ENCODE measurements at regions not wholly inside any gene's neighbourhood (a gene's known extent, or its start where the extent isn't known, plus 50 kb on each side); places are given as distances from the start of the nearest gene placed in this dataset.
"Not testable (repeated sequence)": the region's sequence is repeated elsewhere in the genome, so short reads cannot be mapped to it uniquely, and the experiment has no call there.

- H3K9me3 ChIP-seq (ENCODE audit: insufficient read depth, low read depth, low read length) = no peaks in the 10 kb centered on the region
- H3K9ac ChIP-seq (ENCODE audit: low read length) = no peak overlapping the region
- H3K4me3 ChIP-seq (ENCODE audit: insufficient read depth, low read depth, low read length) = no peak overlapping the region
- Mint-ChIP-seq H3K27ac (ENCODE audit: unreplicated experiment) (no peak overlapping the region), H3K27me3 (ENCODE audit: low read depth, unreplicated experiment) (no peaks in the 10 kb centered on the region), H3K4me3 (ENCODE audit: unreplicated experiment) (no peak overlapping the region), H3K4me1 (ENCODE audit: low read depth, unreplicated experiment) (peaks cover 5% of the 10 kb centered on the region), H3K36me3 (ENCODE audit: low read depth, unreplicated experiment) (no peaks in the 10 kb centered on the region), H3K9me3 (ENCODE audit: unreplicated experiment) (peaks cover 2% of the 10 kb centered on the region)
- H3K36me3 ChIP-seq (ENCODE audit: insufficient read depth, low read length) = no peaks in the 10 kb centered on the region
- no peaks in the 10 kb centered on the region for H3K4me1 ChIP-seq (ENCODE audit: insufficient read depth, low read length)
- FAIRE-seq (no peak), DNase-seq (ENCODE audit: low read depth) (no peak)
- no peak overlapping the region for H3K27ac ChIP-seq (ENCODE audit: low read depth, low read length)
- H3K79me2 ChIP-seq (ENCODE audit: insufficient read depth, low read length) = no peaks in the 10 kb centered on the region
- H4K20me1 ChIP-seq (ENCODE audit: insufficient read depth, low read length) = no peaks in the 10 kb centered on the region
- TF ChIP-seq, protein P1, sequence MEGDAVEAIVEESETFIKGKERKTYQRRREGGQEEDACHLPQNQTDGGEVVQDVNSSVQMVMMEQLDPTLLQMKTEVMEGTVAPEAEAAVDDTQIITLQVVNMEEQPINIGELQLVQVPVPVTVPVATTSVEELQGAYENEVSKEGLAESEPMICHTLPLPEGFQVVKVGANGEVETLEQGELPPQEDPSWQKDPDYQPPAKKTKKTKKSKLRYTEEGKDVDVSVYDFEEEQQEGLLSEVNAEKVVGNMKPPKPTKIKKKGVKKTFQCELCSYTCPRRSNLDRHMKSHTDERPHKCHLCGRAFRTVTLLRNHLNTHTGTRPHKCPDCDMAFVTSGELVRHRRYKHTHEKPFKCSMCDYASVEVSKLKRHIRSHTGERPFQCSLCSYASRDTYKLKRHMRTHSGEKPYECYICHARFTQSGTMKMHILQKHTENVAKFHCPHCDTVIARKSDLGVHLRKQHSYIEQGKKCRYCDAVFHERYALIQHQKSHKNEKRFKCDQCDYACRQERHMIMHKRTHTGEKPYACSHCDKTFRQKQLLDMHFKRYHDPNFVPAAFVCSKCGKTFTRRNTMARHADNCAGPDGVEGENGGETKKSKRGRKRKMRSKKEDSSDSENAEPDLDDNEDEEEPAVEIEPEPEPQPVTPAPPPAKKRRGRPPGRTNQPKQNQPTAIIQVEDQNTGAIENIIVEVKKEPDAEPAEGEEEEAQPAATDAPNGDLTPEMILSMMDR (IDR thresholded peaks at IDR 0.05; ENCODE audit: insufficient read depth, low read depth, low read length) = no peak
- TF ChIP-seq EZH2 (IDR thresholded peaks at IDR 0.05; ENCODE audit: insufficient read depth, low read length) = no peak
- no peak overlapping the region for H3K4me2 ChIP-seq (ENCODE audit: low read length)
- H2AFZ ChIP-seq (ENCODE audit: low read depth, low read length) = no peak overlapping the region
- no peaks in the 10 kb centered on the region for H3K27me3 ChIP-seq (ENCODE audit: insufficient read depth, low read length)
These were observed 87.0 kb upstream of the SOX21 start for GRCh38 chr13:94799299-94799698.

DNA sequence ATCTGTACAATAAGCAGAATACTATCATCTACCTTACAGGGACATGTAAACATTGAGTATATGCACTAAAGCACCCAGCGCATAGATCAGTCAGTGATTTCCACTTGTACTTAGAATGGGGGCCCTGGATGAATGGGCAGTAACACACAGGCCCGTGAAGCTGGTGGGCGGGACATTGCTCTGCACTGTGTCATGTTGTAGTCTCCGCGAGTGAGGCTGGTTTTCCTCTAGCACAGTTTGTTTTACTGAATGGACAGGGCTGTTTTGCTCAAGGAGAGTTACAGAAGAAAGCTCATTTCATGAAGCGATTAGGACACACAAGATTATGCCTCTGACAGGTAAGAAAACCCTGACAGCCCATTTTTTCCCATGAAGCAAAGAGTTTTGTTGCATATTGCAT is 86.4 kb upstream of the SOX21 start:
- Histone ChIP-seq H4K20me1 (ENCODE audit: insufficient read depth, low read length) (no peaks in the 10 kb centered on the region), H3K27me3 (ENCODE audit: insufficient read depth, low read length) (no peaks in the 10 kb centered on the region), H2AFZ (ENCODE audit: low read depth, low read length) (no peak overlapping the region), H3K36me3 (ENCODE audit: insufficient read depth, low read length) (no peaks in the 10 kb centered on the region), H3K4me2 (ENCODE audit: low read length) (no peak overlapping the region), H3K27ac (ENCODE audit: low read depth, low read length) (no peak overlapping the region), H3K79me2 (ENCODE audit: insufficient read depth, low read length) (no peaks in the 10 kb centered on the region), H3K4me3 (ENCODE audit: insufficient read depth, low read depth, low read length) (no peak overlapping the region), H3K9ac (ENCODE audit: low read length) (no peak overlapping the region), H3K4me1 (ENCODE audit: insufficient read depth, low read length) (no peaks in the 10 kb centered on the region), H3K9me3 (ENCODE audit: insufficient read depth, low read depth, low read length) (no peaks in the 10 kb centered on the region)
- Mint-ChIP-seq H3K4me3 (ENCODE audit: unreplicated experiment) (no peak overlapping the region), H3K27me3 (ENCODE audit: low read depth, unreplicated experiment) (no peaks in the 10 kb centered on the region), H3K27ac (ENCODE audit: unreplicated experiment) (no peak overlapping the region), H3K36me3 (ENCODE audit: low read depth, unreplicated experiment) (no peaks in the 10 kb centered on the region), H3K4me1 (ENCODE audit: low read depth, unreplicated experiment) (peaks cover 5% of the 10 kb centered on the region), H3K9me3 (ENCODE audit: unreplicated experiment) (no peaks in the 10 kb centered on the region)
- FAIRE-seq (no peak), DNase-seq (ENCODE audit: low read depth) (peak; percentile 2)
- no peak for TF ChIP-seq EZH2 (IDR thresholded peaks at IDR 0.05; ENCODE audit: insufficient read depth, low read length)
- TF ChIP-seq, protein P1 (IDR thresholded peaks at IDR 0.05; ENCODE audit: insufficient read depth, low read depth, low read length) = no peak

DNA sequence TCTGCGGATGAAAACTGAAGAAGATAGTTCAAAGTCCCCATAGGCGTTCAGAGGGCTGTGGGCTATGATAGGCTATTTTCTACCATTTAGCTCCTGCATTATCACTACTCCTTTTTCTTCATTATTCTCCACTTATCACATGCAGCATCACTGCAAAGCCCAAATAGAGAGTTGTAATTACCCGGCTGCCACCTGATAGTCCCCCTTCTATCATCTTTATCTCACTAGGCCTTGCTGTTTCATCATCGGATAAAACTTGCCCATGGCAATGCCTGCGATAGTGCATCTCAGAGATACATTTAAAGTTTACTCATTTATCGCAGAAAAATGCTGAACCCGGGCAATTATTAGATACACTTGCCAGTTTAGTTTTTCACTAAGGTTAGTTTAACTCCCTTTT is 82.9 kb upstream of the SOX21 start:
- FAIRE-seq (no peak), DNase-seq (ENCODE audit: low read depth) (no peak)
- Histone ChIP-seq H3K27me3 (ENCODE audit: insufficient read depth, low read length) (no peaks in the 10 kb centered on the region), H3K4me2 (ENCODE audit: low read length) (no peak overlapping the region), H3K4me1 (ENCODE audit: insufficient read depth, low read length) (no peaks in the 10 kb centered on the region), H4K20me1 (ENCODE audit: insufficient read depth, low read length) (no peaks in the 10 kb centered on the region), H3K27ac (ENCODE audit: low read depth, low read length) (no peak overlapping the region), H3K36me3 (ENCODE audit: insufficient read depth, low read length) (no peaks in the 10 kb centered on the region), H3K9ac (ENCODE audit: low read length) (no peak overlapping the region), H2AFZ (ENCODE audit: low read depth, low read length) (no peak overlapping the region), H3K4me3 (ENCODE audit: insufficient read depth, low read depth, low read length) (no peak overlapping the region), H3K9me3 (ENCODE audit: insufficient read depth, low read depth, low read length) (no peaks in the 10 kb centered on the region), H3K79me2 (ENCODE audit: insufficient read depth, low read length) (no peaks in the 10 kb centered on the region)
- H3K36me3 Mint-ChIP-seq (ENCODE audit: low read depth, unreplicated experiment) = no peaks in the 10 kb centered on the region
- H3K4me3 Mint-ChIP-seq (ENCODE audit: unreplicated experiment) = no peak overlapping the region
- H3K9me3 Mint-ChIP-seq (ENCODE audit: unreplicated experiment) = no peaks in the 10 kb centered on the region
- no peak overlapping the region for H3K27ac Mint-ChIP-seq (ENCODE audit: unreplicated experiment)
- no peak for TF ChIP-seq EZH2 (IDR thresholded peaks at IDR 0.05; ENCODE audit: insufficient read depth, low read length)
- TF ChIP-seq, protein P1 (IDR thresholded peaks at IDR 0.05; ENCODE audit: insufficient read depth, low read depth, low read length) = no peak
- H3K4me1 Mint-ChIP-seq (ENCODE audit: low read depth, unreplicated experiment) = peaks cover 5% of the 10 kb centered on the region
- H3K27me3 Mint-ChIP-seq (ENCODE audit: low read depth, unreplicated experiment) = no peaks in the 10 kb centered on the region

- not testable (repeated sequence) for H3K4me3 ChIP-seq (ENCODE audit: insufficient read depth, low read depth, low read length); H3K4me2 ChIP-seq (ENCODE audit: low read length); FAIRE-seq; H3K9me3 Mint-ChIP-seq (ENCODE audit: unreplicated experiment); H3K27me3 ChIP-seq (ENCODE audit: insufficient read depth, low read length); H3K4me1 Mint-ChIP-seq (ENCODE audit: low read depth, unreplicated experiment); H3K27ac ChIP-seq (ENCODE audit: low read depth, low read length); H3K9ac ChIP-seq (ENCODE audit: low read length); H3K36me3 ChIP-seq (ENCODE audit: insufficient read depth, low read length); DNase-seq (ENCODE audit: low read depth); H2AFZ ChIP-seq (ENCODE audit: low read depth, low read length); H3K4me1 ChIP-seq (ENCODE audit: insufficient read depth, low read length); H3K79me2 ChIP-seq (ENCODE audit: insufficient read depth, low read length); H4K20me1 ChIP-seq (ENCODE audit: insufficient read depth, low read length); H3K4me3 Mint-ChIP-seq (ENCODE audit: unreplicated experiment); H3K36me3 Mint-ChIP-seq (ENCODE audit: low read depth, unreplicated experiment); H3K27ac Mint-ChIP-seq (ENCODE audit: unreplicated experiment); H3K27me3 Mint-ChIP-seq (ENCODE audit: low read depth, unreplicated experiment); H3K9me3 ChIP-seq (ENCODE audit: insufficient read depth, low read depth, low read length)
These were observed 73.9 kb upstream of the SOX21 start for GRCh38 chr13:94786246-94786645.
